ENCODE measurements at regions not wholly inside any gene's neighbourhood (a gene's known extent, or its start where the extent isn't known, plus 50 kb on each side); places are given as distances from the start of the nearest gene placed in this dataset.

- TF ChIP-seq, protein P1, sequence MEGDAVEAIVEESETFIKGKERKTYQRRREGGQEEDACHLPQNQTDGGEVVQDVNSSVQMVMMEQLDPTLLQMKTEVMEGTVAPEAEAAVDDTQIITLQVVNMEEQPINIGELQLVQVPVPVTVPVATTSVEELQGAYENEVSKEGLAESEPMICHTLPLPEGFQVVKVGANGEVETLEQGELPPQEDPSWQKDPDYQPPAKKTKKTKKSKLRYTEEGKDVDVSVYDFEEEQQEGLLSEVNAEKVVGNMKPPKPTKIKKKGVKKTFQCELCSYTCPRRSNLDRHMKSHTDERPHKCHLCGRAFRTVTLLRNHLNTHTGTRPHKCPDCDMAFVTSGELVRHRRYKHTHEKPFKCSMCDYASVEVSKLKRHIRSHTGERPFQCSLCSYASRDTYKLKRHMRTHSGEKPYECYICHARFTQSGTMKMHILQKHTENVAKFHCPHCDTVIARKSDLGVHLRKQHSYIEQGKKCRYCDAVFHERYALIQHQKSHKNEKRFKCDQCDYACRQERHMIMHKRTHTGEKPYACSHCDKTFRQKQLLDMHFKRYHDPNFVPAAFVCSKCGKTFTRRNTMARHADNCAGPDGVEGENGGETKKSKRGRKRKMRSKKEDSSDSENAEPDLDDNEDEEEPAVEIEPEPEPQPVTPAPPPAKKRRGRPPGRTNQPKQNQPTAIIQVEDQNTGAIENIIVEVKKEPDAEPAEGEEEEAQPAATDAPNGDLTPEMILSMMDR (conservative IDR thresholded peaks at IDR 0.05 in 1 of 2, IDR thresholded peaks at IDR 0.05 in 1 of 2; ENCODE audit: extremely low read depth in 1 of 2, insufficient read depth in 1 of 2, low read depth in 1 of 2, low read length in 2 of 2): no peak
- no peak for TF ChIP-seq EZH2 (IDR thresholded peaks at IDR 0.05; ENCODE audit: borderline replicate concordance, low read length)
Measured at GRCh38 chr1:157399343-157399983, 152.9 kb downstream of the FCRL5 start.
